GM21723 (cell line): ENCODE measurements at regions not wholly inside any gene's neighbourhood (a gene's known extent, or its start where the extent isn't known, plus 50 kb on each side); places are given as distances from the start of the nearest gene placed in this dataset.

Experiments used
- ATAC-seq: cut with Tn5 transposase; IDR thresholded peaks from one replicate; pipeline ENCODE4 v1.9.1; 2021; ENCODE audit warnings: mild to moderate bottlenecking, moderate library complexity; ENCODE audit not compliant: unreplicated experiment

- no peak for ATAC-seq
Observed at GRCh38 chr9:106581973-106582372, 281.0 kb upstream of the ZNF462 start.

- no peak for ATAC-seq
Observed at GRCh38 chr9:106583751-106584150, 279.2 kb upstream of the ZNF462 start.

DNA sequence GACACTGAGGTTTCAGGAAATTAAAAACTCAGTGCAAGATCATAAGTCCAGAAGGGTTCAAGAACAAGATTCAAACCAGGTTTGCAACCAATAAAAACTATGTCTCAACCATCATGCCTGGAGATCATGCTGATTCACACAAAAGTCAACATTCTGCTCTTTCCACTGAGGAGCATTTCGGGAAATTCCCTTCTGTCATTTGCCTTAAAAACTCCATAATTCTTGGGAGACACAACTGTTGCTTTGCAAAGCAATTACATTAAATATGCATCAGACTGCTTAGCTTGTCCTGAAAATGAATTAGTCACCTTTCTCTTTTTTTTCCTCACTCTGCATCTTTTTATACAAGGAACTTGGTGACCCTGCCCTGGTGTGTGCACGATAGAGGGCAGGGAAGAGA lies 275.9 kb upstream of the ZNF462 start:
- ATAC-seq = no peak

- no peak for ATAC-seq
Observed at GRCh38 chr9:106588626-106589025, 274.3 kb upstream of the ZNF462 start.

- no peak for ATAC-seq
Observed at GRCh38 chr9:106590759-106591505, 272.0 kb upstream of the ZNF462 start.

DNA sequence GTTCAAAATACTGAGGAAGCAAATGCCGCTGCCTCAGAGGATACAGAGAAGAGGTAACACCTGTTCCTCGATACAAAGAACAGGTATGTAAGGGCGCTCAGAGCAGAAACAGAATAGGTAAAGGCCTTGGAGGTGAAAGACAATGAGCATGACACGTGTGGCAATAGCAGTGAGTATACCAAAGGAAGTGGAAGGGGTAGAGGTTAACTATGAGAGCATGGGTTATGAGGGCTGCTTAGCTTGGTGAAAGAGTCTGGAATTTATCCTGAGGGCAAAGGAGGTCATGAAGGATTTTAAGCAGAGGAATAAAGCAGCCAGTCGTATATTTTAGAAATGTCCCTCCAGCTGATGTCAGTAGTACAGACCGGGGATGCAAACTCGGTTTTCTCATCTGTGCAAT lies 269.8 kb upstream of the ZNF462 start:
- ATAC-seq = no peak

GRCh38 chr9:106596984-106597383 lies 266.0 kb upstream of the ZNF462 start:
- ATAC-seq = no peak

- ATAC-seq = no peak
Observed at GRCh38 chr9:106600955-106601560, 261.9 kb upstream of the ZNF462 start.

DNA sequence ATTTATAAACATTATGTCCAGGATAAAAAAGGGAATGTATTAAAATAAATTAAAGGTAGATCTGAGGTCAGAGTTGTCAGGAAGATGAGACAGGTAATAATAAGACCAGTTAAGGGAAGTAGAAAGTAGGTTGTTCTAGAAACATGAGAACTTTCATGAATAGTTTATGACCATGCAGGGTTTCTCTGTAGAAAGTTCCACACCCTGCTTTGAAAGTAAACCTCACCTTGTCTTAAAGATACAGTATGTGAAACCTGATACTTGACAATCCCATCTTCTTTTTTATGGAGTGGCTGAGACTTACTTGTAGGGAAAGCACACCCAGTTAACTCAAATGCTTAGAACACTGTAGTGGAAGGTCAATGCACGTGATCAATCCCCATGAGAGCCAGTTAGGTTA lies 260.6 kb upstream of the ZNF462 start:
- no peak for ATAC-seq

DNA sequence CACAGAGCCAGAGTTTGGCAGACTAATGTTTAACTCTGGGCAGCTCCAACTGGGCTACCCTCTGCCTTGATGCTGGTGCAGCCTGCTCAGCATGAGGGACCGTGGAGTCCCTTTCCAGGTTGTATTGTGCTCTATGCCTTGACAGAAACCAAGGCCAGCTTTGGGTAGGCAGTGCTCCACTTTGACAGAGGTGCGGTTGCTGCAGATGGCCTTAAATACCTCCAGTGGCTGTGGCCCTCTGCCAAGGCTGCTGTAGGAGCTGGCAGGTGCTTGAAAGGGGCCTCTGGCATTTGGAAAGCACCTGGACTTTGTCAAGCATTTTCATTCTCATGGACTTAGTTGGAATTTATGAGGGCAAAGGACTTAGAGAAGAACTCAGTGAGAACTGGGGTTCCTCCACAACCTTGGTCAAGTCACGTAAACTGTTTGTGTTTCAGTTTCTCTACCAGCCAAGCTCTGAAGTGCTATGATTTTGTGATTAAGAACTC lies 249.7 kb upstream of the ZNF462 start:
- ATAC-seq = no peak

- no peak for ATAC-seq
Observed at GRCh38 chr9:106615118-106615889, 247.7 kb upstream of the ZNF462 start.

DNA sequence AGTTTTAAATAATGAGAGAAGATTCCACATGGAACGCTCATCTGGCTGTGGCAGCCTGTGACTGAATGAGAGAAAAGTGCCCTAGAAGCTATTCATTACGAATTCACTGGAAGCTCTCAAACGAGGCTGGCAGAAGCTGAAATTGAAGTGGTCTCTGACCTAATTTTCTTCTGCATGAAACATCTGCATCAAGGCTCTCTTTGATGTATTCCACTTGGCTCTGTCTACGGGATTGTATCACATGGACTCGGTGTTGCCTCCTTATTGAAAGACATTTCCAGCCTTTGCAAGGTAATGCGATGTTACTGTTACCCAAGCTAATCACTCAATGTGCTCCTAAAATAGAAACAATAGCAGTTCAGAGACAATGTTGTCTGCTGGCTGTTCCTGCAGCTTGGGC lies 246.9 kb upstream of the ZNF462 start:
- ATAC-seq = no peak

GRCh38 chr9:106616851-106617345 lies 246.1 kb upstream of the ZNF462 start:
- ATAC-seq = no peak

- ATAC-seq = no peak
Observed at GRCh38 chr9:106619211-106619610, 243.8 kb upstream of the ZNF462 start.

- no peak for ATAC-seq
Observed at GRCh38 chr9:106620081-106620480, 242.9 kb upstream of the ZNF462 start.

- no peak for ATAC-seq
Observed at GRCh38 chr9:106620866-106621265, 242.1 kb upstream of the ZNF462 start.

DNA sequence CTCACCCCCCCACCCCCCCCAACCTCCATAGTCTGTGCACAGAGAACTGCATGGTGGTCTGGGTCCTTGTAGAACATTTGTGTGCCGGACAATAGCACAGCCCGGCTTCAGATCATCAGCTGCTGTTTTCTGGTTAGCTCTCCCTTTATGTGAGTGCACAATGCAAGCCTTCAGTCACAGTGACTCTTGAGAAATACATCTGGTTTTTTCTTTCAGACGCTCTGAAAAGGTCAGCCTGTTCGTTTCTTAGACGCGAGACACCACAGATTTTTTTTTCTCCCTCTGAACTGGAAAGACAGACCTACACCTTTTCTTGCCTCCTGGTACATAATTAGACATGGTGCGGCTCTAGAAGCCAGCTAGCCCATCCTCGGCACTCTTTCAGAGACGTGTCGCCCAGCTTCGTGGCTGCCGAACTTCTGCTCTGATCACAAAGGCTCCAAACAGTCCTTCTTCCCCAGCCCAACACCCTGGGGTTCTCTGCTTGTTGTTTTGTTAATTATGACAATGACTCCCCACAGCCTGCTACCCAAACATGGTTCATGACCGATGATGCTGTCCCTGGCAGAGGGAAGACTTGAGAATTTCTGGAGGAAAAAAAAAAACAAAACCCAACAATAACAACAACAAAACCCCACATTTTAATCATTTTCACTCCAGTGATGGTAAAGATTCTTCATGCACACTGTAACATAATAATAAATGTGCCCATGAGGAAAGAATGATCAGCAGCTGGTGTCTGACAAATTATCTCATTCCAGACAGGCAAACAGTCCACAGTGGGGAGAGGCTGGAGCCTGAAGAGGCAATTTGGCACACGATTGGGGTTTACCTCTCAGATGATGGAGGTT lies 241.4 kb upstream of the ZNF462 start:
- ATAC-seq = no peak

DNA sequence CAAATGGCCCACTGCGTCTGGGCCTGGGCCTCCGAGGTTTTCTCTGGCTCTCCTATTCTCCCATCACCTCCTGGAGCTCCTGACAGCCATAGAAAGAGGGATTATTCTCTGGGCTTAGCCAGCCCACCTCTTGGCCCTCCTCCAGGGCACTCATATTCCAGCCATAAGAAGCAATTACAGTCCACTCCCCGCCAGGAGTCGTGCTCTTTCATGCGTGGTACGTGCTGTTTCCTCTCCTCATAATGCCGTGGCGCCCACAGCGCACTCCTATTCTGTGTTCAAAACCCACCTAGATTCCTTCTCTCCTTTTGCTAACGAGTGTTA lies 240.8 kb upstream of the ZNF462 start:
- no peak for ATAC-seq

- no peak for ATAC-seq
Observed at GRCh38 chr9:106623558-106623957, 239.4 kb upstream of the ZNF462 start.

GRCh38 chr9:106625259-106625789 lies 237.6 kb upstream of the ZNF462 start:
- no peak for ATAC-seq

- ATAC-seq = no peak
Observed at GRCh38 chr9:106626936-106627335, 236.0 kb upstream of the ZNF462 start.
